ENCODE measurements at regions not wholly inside any gene's neighbourhood (a gene's known extent, or its start where the extent isn't known, plus 50 kb on each side); places are given as distances from the start of the nearest gene placed in this dataset.

DNA sequence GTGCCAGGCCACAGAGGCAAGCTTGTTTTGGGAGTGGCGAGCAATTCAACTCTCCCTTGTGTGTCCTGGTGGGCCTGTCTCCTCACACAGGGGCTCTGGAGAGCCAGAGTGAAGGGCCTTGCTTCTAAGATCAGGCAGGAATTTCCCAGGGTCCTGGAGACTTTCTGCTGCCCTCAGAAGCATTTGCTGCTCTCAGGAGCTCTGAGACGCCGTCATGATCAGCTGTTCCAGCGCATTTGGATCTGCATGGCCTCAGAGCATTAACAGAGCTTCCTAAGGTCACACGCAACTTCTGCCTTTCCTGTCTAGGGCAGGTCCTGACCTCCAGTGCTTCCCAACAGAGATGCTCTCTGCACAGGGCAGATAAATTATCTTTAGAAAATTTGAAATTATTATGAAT lies 52.2 kb upstream of the C10orf90 start:
- no peak overlapping the region for H3K27ac ChIP-seq
- TF ChIP-seq, protein P1, sequence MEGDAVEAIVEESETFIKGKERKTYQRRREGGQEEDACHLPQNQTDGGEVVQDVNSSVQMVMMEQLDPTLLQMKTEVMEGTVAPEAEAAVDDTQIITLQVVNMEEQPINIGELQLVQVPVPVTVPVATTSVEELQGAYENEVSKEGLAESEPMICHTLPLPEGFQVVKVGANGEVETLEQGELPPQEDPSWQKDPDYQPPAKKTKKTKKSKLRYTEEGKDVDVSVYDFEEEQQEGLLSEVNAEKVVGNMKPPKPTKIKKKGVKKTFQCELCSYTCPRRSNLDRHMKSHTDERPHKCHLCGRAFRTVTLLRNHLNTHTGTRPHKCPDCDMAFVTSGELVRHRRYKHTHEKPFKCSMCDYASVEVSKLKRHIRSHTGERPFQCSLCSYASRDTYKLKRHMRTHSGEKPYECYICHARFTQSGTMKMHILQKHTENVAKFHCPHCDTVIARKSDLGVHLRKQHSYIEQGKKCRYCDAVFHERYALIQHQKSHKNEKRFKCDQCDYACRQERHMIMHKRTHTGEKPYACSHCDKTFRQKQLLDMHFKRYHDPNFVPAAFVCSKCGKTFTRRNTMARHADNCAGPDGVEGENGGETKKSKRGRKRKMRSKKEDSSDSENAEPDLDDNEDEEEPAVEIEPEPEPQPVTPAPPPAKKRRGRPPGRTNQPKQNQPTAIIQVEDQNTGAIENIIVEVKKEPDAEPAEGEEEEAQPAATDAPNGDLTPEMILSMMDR (conservative IDR thresholded peaks at IDR 0.05): no peak

- TF ChIP-seq, protein P1 (conservative IDR thresholded peaks at IDR 0.05): no peak
- H3K27ac ChIP-seq: no peak overlapping the region
Measured at GRCh38 chr10:126723226-126723625, 52.7 kb upstream of the C10orf90 start.

DNA sequence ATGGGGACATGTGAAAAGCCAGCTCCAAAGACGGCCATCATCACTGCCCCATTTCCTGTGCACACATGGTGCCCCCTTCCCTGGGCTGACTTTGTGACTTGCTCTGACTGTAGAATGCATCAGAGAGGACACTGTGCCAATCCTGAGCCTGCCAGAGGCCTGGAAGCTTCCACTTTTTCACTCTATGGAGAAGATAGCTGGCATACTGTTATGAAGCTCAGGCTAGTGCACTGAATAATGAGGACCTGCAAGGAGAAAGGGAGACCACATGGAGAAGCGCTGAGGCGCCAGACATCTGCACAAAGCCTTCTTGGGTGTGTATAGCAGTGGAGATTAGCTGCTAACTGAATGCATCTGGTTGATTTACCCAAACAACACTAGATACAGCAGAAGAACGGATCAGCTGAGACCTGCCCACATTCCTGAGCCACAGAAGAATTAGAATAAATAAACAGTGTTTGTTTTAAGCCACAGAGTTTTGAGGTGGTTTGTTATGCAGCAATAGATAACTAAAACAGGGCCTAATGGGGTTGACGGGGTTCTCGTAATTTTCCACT lies 58.9 kb upstream of the C10orf90 start:
- no peak overlapping the region for H3K27ac ChIP-seq
- TF ChIP-seq, protein P1 (conservative IDR thresholded peaks at IDR 0.05): no peak

DNA sequence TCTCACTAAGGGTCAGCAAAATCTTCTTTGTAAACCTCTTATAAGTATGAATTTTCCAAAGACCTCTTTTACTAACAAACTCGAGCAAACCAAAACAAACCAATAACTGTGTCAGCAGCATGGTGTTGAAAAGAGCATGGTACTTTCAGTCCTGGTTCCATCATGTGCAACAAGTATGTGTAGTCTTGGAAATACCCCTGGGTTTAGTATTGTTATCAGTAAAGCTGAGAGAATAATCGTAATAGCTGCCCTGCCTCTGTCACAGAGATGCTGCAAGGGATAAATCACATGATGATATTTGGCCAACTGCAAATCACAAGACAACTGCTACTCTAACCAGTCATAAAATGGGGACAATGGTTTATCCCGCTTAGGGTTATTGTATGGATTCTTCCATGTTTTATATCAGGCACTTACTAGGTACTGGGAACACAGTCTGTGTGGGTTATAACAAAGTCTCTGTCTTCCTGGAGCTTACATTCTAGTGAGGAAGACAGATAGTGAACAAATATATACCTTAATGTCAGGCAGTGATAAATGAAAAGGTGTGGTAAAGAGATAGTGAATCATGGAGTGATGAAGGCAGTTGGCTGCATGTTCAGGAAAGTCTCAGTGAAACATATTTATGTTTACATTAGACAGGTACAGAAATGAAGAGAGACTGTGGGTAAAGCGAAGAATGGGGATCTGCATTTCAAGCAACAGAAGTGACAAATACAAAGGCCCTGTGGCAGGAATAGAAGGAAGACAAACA lies 60.5 kb upstream of the C10orf90 start:
- TF ChIP-seq, protein P1 (conservative IDR thresholded peaks at IDR 0.05): no peak
- H3K27ac ChIP-seq: no peak overlapping the region

GRCh38 chr10:126731610-126731990 lies 61.1 kb upstream of the C10orf90 start:
- TF ChIP-seq, protein P1 (conservative IDR thresholded peaks at IDR 0.05): no peak
- H3K27ac ChIP-seq: no peak overlapping the region

- H3K27ac ChIP-seq: no peak overlapping the region
- TF ChIP-seq, protein P1 (conservative IDR thresholded peaks at IDR 0.05): no peak
Measured at GRCh38 chr10:126732308-126732707, 61.8 kb upstream of the C10orf90 start.

DNA sequence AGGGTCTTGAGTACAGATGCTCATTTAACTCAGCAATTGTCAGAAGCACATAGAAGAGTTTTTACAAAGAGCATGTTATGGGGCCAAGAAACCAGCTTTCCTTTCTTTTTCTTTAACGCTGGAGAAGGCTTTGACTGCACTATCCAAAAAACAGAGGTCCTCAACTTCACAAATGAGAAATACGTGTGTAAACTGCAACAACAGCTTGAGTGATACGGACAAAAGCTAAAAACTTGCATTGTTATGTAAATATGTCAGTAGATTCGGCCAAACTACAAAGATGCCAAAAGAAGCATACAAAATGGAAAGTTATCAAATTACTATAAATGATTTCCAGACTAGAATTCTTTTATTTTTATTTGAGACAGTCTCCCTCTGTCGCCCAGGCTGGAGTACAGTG lies 62.4 kb upstream of the C10orf90 start:
- H3K27ac ChIP-seq: no peak overlapping the region
- TF ChIP-seq, protein P1 (conservative IDR thresholded peaks at IDR 0.05): no peak

Data from VCaP (cell line).